Activated CD4-positive, alpha-beta T cell treated with anti-CD3 and anti-CD28 coated beads, Interleukin-2, amount 50 U/mL, for 24 hours (primary cell): ENCODE measurements at regions not wholly inside any gene's neighbourhood (a gene's known extent, or its start where the extent isn't known, plus 50 kb on each side); places are given as distances from the start of the nearest gene placed in this dataset.

ENCODE experiments used
- DNase-seq, 2 donors: peaks; one replicate each; pipeline ENCODE4 v3.0.0-alpha.2; 2020; ENCODE audit warnings: low read depth in 1 of 2, low spot score in 1 of 2

DNA sequence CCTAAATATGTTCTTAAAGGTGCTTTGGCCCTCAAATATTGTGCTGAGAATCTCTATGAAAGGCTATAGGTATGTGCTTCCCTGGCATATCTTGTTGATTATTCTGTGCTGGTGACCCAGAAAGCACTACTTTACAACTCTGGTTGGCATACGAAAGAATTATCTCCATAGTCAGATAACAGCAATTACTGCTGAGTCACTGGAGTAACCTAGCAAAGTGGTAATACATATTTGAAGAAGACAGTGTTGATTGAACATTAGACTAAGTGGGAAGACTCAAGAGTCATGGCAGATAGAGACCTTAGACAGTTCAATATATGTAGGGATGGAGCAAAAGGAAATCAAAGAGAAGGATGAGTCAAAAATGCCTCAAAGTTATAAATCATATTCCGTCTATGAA lies 1978.5 kb upstream of the LRRTM1 start:
- no peak for DNase-seq

DNA sequence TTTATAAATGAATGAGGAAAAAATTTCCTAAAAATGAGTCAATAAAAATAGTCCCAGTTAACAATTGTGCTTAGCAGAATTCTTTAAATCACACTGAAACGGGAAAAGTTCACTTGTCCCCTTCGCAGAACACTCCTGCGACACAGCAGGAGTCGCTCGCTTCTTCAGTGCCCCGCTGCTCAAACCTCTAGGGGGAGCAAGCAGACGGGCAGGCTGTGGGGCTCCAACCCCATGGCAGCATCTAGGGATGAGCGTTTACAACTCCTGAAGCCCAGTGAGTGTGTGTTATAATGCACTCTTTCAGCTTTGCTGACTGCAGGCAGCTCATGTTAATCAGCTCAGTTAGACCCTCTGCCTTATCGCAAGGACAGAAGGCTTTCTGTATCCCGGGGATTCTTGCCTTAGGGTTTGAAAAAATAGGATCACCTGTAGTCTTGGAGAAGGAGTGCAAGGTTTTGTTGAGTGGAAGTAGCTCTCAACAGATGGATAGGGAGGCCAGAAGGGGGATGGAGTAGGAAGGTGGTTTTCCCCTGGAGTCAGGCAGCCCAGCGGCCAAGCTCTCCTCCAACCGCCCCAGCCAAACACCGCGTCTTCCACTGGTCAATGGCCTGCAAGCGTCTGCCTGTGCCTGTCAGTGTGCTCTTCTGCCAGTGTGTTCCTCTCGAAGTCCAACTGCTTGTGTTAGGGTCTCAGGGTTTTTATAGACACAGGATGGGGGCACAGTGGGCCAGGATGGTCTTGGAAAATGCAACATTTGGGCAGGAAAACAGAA lies 1977.7 kb upstream of the LRRTM1 start:
- no peak for DNase-seq

DNA sequence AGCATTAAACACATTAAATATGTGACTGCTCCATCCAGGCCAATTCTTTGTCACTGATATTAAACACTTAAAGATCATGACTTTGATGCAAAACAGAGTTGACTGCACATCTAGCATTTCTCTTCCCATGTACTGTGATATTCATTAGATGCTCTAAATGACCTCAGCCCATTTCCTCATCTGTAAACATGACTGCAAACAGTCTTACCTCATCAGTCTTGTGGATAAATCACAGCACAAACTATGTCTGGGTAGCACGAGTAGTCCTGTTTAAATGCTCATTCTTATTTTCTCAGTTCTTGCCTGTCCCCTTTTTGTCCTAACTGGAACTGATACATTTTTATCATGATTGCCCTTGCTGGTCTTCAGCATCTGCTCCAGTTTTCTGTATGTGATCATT lies 1974.8 kb upstream of the LRRTM1 start:
- DNase-seq: no peak

DNA sequence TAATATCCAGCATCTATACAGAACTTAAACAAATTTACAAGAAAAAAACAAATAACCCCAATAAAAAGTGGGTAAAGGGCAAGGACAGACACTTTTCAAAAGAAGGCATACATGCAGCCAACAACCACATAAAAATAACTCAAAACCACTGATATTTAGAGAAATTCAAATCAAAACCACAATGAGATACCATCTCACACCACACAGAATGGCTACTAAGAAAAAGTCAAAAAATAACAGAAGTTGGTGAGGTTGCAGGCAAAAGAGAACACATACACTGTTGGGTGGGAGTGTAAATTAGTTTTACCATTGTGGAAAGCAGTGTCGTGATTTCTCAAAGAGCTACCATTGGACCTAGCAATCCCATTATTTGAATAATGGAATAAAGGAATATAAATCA lies 1973.9 kb upstream of the LRRTM1 start:
- no peak for DNase-seq

DNA sequence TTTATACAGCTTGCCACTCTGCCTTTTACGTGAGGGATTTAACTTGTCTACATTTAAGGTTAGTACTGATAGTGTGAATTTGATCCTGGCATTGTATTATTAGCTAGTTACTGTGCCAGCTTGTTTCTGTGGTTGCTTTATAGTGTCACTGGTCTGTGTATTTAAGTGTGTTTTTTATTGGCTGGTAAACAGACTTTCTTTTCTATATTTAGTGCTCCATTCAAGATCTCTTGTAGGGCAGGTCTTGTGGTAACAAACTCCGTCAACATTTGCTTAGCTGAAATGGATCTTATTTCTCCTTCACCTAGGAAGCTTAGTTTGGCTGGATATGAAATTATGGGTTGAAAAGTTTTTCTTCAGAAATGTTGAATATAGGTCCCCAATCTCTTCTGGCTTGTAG lies 1971.0 kb upstream of the LRRTM1 start:
- no peak for DNase-seq

DNA sequence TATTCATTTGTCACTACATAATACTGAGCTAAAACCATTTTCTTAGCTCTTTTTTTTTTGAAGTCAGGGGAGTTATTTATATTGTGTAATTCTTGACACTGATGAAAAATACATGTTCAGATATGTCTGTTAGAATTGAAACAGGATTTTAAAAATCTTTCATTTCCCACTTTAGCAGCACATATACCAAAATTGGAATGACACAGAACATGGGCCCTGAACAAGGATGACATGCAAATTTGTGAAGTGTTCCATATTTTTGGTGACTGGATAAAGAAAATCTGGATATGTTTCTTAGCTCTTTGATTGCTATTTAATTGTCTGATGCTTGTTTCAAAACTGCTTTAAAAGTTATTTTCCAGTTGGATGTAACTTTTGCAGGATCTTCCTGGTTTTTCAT lies 1963.9 kb upstream of the LRRTM1 start:
- no peak for DNase-seq

DNA sequence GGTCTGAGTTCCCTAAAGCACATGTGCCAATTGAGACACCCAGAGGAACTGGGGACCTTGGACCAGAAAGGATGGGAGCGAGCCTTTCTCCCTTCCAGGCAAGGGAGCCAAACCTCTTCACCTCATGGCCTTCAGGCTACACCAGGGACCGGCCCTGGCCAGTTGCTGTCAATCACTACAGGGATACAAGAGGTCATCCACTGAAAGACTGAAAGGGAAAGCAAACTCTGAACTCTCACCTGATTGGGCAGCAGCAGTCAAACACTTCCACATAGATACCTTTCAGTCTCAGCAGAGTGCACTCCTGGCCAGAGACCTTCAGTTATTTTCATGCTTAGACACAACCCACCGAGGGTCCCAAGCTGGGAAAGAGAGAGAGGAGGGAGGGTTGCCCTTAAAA lies 1956.0 kb upstream of the LRRTM1 start:
- no peak for DNase-seq

DNA sequence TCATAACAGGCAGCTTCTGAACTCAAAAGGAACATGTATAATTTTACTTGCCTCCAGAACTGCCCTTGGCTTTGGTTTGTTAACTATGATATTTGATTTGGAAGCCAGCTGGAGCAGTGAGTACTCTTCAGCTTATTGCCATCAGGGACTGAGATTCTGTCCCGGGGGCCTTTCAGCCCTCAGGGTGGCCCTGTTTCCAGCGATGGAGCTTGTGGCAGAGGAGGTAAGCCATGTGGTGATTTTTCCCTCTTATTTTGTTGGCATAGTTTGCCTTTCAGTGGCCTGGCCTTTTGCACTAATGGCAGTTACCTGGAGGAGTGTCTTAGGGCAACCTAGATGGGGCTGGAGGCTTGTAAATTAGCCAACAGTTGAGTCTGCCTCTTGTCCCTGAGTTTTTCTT lies 1955.0 kb upstream of the LRRTM1 start:
- DNase-seq: no peak

DNA sequence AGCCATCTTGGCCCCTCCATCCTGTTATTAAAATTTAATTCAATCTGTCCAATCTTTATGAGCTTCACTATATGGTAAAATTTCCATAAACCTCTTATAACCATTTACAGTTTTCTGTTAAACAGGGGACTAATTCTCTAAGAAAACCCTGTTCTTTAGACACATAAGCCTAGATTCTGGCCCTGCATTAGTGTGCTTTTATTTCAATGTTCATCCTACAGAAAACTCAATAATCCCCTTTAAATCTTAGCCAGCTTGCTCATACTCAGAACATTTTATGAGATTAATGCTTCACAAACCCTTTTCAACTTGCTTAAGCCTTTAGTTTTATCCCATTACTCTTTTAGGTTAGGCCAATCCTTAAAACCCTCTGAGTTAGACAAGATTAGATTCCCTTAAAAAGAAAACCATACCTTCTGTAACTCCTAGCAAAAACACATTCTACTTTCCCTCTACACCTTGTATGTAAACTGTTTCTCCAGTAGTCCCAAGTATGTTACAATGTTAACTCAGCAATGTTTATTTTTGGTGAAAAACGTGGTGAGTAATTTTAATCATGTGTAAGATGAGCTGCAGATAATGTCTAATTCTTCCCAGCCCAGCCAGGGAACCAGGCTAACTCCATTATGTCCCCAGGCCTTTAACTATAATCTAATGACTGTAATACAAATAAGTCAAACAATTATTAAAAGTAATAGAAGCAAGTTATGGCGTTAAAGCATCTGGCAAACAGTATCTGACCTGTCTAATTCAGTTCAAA lies 1953.4 kb upstream of the LRRTM1 start:
- DNase-seq: no peak

DNA sequence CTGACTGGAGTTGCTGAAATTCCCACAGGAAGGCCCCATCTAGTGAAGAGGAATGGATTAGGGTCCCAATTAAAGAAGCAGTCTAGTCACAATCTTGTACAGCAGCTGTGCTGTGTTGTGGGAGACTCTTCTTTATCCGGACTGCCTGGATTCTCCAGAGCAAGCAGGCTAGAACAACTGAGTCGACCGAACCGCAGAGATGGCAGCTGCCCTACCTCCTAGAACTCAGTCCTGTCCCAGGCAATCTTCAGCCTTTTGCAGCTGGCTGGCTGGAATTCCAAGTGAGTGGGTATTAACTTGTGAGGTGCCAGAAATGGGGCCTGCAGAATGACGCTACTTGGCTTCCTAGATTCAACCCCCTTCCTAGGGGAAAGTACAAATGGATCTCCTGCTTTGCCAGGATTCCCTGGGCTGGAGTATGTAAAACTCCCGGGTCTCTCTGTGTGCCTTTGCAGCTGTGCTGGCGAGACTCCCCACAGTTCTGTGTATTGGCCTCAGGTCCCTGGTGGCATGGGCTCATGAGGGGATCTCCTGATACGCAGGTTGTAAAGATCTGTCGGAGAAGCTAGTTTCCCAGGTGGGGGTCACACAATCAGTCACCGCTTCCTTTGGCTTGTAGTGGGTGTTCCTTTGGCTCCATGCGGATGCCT lies 1952.6 kb upstream of the LRRTM1 start:
- no peak for DNase-seq

DNA sequence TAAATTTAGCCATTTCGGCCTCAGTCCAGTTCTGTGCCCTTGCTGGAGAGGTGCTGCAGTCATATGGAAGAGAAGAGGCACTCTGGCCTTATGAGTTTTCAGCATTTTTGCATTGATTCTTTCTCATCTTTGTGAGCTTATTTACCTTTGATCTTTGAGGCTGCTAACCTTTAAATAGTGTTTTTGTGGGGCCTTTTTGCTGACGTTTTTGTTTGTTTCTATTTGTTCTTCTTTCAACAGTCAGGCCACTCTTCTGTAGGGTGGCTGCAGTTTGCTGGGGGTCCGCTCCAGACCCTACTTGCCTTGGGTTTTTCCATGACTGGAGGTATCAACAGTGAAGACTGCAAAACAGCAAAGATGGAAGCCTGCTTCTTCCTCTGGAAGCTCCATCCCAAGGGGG lies 1951.7 kb upstream of the LRRTM1 start:
- DNase-seq: no peak

DNA sequence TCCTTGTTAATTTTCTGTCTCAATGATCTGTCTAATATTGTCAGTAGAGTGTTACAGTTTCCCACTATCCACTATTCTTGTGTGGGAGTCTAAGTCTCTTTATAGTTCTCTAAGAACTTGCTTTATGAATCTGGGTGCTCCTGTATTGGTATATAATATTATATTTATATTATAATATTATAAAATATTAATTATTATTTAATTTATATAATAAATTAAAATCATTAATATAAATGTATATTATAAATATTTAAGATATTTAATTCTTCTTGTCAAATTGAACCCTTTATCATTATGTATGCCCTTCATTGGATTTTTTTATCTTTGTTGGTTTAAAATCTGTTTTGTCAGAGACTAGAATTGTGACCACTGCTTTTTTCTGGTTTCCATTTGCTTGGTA lies 1950.2 kb upstream of the LRRTM1 start:
- no peak for DNase-seq

DNA sequence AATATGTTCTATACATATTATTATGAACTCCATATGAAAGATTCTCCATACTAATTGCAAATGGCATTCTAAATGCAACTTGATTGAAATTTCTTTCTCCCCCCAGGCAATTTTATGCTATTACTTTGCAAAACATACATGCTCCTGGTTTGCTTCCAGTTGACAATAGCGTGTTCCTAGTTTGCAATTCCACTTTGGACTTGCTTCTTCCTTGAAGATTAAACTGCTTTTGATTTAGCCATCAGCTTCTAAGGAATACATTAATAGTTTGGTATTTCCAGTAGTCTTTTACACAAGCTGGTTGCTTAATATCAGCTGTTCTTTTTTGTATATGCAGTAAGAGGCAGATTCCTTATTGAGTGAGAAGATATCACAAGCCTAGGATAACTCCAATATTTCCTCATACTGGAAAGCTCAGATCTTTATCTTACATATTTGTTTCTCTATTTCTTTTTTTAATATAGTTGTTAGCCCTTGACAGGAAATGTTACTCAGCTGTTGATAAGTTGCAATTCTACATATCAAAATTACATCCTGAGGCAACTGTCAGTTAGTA lies 1941.7 kb upstream of the LRRTM1 start:
- no peak for DNase-seq

DNA sequence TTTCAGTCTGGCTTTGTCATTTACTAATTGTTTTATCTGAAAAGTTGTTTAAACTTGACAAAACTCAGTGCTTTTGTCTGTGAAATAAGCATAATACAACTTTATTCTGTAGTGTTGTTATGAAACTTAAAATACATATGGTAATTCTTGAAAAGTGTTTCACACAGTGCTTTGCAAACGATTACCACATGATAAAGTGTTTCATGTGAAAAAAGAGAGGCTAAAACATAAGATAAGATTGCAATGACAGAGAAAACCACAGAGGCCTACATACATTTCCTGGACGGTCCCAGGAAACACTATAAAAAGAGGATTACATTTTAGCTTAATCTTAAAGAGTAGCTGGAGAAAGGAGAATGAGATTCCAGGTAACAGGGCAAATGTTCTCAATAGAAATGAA lies 1934.6 kb upstream of the LRRTM1 start:
- DNase-seq: no peak

DNA sequence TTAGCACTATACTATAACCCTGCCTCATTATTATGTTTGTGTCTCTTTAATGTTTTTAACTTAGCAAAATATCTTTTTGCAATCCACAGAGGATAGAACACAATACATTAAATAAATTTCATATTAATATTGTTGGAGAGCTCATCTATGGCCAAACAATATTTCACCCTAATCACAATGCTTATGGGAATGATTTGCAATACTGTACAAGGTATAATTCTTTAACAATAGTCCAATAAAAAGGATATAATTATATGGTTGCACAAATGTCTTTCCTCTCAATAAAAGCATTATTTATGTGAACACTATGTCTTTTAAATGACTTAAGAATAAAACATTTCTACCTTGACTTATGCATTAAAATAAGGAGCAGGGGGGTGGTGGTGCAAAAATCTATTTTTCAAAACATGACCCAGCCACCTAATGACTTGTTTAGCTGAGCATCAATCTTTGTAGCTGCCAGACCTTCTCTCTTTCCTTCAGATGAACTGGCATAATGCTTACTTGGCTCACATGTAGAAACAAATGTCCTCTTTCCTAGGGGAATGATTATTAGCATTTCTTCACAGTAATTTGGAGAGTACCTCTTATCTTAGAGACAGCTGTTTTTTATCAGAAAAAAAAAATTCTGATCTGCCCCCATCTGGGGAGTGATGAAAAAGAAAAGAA lies 1933.6 kb upstream of the LRRTM1 start:
- DNase-seq: no peak

DNA sequence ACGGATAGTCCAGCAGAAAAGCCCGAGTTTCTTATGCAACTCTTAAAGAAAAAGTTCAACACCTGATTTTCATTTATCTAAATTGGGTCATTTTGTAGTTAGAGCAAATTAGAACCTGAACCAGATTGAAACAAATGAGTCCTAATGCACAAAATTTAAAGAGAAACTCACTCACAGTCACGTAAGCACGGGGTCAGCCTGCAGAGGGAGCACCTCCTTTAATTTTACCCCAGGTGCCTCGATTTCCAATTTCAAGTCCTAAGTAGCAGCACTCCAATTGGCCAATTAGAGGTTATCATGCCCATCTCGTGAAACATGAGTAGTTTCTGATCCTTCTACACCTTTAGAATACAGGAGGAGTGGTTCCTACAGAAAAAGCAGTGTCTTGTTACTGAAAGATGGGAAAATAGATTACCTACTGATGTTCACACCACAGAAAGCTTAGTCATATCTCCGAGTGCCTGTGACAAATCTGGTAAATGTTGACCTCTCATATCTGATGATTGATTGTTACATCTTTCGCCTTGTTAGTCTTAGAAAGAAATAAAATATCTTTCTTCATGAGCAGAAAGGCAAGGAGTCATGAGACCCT lies 1929.8 kb upstream of the LRRTM1 start:
- no peak for DNase-seq

DNA sequence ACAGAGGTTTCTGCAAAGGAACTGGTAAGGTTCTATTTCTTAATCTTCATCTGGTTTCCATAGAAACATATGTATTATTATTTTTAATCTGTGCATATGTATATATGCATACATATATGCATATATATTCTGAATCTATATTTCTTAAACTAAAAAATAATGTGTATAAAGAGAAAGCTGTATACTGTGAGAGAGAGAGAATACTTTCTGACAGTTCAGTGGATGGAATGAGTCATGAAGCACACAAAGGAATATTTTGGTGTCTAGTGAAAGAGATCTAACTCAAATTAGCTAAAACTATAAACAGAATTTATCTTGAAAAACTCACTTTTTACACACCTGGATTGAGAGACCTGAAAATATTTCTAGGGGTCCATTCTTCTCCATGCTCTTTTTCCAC lies 1929.3 kb upstream of the LRRTM1 start:
- no peak for DNase-seq

DNA sequence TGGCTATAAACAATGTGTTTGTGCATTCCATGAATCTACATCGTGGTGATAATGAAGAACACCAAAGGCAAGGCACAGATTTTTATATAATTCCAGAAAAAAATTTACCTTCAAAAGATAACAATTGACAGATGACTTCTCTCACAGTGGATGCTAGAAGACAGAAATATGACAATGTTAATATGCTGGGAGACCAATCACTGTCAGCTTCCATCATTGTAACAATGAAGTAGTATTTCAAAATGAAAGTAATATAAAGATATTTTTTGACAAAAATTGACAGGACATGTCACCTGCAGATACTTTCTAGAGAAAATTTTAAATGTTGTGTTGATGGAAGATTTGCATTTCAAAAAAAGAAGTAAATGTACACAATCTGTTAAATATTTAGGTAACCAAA lies 1925.9 kb upstream of the LRRTM1 start:
- DNase-seq: no peak

DNA sequence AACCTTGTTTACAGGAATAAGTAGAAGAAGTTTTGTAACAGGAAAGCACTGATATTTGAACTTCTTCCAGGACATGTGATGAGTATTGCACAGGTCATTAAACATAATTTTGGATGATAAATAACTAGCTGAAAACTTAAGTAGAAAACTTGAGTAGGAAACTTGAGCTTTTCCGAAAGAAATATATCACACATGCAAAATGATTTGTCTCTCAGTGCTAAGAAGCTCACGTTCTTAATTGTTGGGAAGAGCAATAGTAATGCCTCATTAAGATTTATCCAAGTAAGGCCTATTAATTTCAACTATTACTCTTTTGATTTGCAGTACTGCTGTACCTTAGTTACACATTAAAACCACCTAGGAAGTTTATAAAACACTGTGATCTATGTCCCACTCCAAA lies 1921.9 kb upstream of the LRRTM1 start:
- no peak for DNase-seq

DNA sequence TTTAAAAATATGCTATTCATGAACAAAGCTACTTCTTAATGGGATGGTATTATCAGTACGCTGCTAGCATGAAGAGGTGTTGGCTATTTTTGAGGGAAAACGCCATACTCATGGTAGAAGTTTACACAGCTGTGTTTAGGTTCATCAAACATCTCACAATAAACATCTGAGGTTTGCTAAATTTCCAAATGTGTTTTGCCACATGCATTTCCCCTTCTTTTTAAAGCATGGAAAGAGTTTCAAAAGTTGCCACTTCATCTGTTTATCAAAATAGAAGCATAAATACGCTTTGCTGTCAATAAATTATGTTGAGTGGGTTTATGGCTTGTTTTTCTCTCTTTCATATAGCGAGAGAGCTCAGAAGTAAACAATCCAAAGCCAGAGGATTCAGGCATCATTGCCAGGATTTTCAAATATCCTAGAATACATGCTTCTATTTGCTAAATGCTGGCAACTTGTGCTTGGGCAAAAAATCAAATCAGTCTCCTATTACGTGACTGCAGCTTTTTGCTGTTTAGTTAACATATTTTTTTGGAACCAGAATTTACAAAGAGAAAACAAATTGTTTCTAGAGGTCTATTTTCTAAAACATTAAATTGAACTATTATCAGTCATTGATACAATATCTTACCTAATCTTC lies 1919.9 kb upstream of the LRRTM1 start:
- DNase-seq: no peak

DNA sequence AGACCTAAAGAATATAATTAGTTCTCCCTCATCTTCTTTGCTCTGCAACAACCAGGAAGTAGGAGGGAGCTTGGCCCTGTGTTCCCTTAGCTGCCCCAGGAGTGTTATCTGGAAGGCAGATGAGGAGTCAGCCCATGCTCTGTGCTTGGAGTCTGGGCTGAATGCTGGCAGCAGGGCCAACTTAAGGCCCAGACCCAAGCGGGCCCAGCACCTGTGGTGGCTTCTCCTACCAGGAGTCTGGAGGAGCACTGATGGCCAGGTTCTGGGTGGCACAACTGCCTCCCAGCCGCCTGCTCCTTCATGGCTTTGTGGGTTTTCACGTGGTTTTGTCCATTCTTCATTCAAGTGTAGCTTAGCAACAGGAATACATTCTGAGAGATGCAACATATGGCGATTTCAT lies 1910.7 kb upstream of the LRRTM1 start:
- DNase-seq: no peak
